Pancreas (tissue), 10 donors: ENCODE measurements at regions not wholly inside any gene's neighbourhood (a gene's known extent, or its start where the extent isn't known, plus 50 kb on each side); places are given as distances from the start of the nearest gene placed in this dataset.
"Not testable (repeated sequence)": the region's sequence is repeated elsewhere in the genome, so short reads cannot be mapped to it uniquely, and the experiment has no call there.

ENCODE experiments used
- ATAC-seq, 4 donors: fragments of 200-7000 bp; cut with Tn5 transposase; one replicate each; pipeline versions ENCODE4 v1.8.0 to v1.9.1; 2020; ENCODE audit warnings: mild to moderate bottlenecking in 4 of 4, moderate library complexity in 4 of 4
- DNase-seq, 6 donors: peaks; one replicate each; pipeline ENCODE4 v3.0.0-alpha.2; 2020
- FAIRE-seq: peaks from 2 replicates; lab custom pipeline; 2012; peaks lifted over from hg19 to GRCh38; lab: Jason Lieb, UNC
- H3K27ac ChIP-seq, 4 donors: fragments of 200-600 bp; sonication (generic); 1 replicate in 3 of 4; 2 replicates in 1 of 4; pipeline versions ENCODE4 v1.5.0 to v1.8.0; 2020
- H3K27me3 ChIP-seq, 4 donors: fragments of 200-600 bp; one replicate each; pipeline ENCODE4 v1.8.0; 2021
- H3K36me3 ChIP-seq, 3 donors: fragments of 200-600 bp; sonication (generic) in 1 of 3; one replicate each; pipeline versions ENCODE4 v1.5.0 to v1.8.0; 2020 to 2021
- H3K4me1 ChIP-seq, 3 donors: fragments of 200-600 bp; one replicate each; pipeline ENCODE4 v1.8.0; 2021
- H3K4me3 ChIP-seq, 4 donors: fragments of 200-600 bp; sonication (generic) in 2 of 4; one replicate each; pipeline versions ENCODE4 v1.5.0 to v1.8.0; 2020 to 2021
- H3K9me3 ChIP-seq, 4 donors: fragments of 200-600 bp; one replicate each; pipeline ENCODE4 v1.8.0; 2021
- WGBS, 2 donors: extraction: QIAGEN DNeasy Blood & Tissue Kit; methylation state at CpG; one replicate each; pipeline ENCODE4 v1.1.7; 2013; 5-methylcytosine and 5-hydroxymethylcytosine counted together
- intact Hi-C, 3 donors: fragments of 100-400 bp; cut with DNase I; formaldehyde crosslinking; loops; one replicate each; pipeline versions ENCODE4 v1.11.1 to v1.14.2; 2022
- TF ChIP-seq, protein P1 (sequence below), 4 donors: fragments of 200-600 bp; sonication (generic) in 3 of 4; IDR thresholded peaks; one replicate each; pipeline versions ENCODE4 v1.5.0 to v1.8.0; 2021; ENCODE audit warnings: antibody characterized with exemption in 4 of 4
- donor health status: healthy with polysubstance abuse.
- donor health status: DM: no; HTN: no; CAD: no; lungs with moderate emphysema.
- donor health status: DM: no; HTN: no; CAD: no.
- donor health status: control.
- donor health status: control.
- donor health status: Bipolar disorder and iron deficiency.
- donor health status: DM: yes; HTN: yes; CAD: no.
- donor health status: DM: no; HTN: no; CAD: no.
- donor health status: DM: no; HTN: no; CAD: no.
- donor health status: DM: yes; HTN: yes; CAD: no.

DNA sequence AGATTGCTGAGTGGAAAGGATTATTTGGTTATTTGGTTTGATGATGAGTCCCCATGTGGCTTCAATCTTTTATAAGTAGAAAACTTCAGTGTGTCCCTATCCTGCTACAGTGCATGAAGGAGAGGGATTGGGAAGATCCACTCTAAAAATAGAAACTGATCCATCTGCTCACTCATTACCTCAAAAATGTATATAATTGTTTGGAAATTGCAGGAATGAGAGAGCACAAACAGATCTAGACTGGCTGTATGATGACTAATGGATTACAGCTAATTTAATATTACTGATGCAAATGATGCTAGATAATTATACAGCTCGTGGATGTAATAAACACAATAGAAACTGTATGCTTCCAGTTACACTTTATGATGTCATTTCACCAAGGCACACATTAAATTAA lies 625.3 kb upstream of the PRR20A start:
- DNase-seq: no peak
- H3K27me3 ChIP-seq: no peaks in the 10 kb centered on the region
- no peak for ATAC-seq
- FAIRE-seq: no peak
- intact Hi-C loops: no loop called here
- H3K4me1 ChIP-seq: no peaks in the 10 kb centered on the region
- no peak overlapping the region for H3K27ac ChIP-seq
- H3K4me3 ChIP-seq: no peak overlapping the region
- no peaks in the 10 kb centered on the region for H3K9me3 ChIP-seq
- TF ChIP-seq, protein P1, sequence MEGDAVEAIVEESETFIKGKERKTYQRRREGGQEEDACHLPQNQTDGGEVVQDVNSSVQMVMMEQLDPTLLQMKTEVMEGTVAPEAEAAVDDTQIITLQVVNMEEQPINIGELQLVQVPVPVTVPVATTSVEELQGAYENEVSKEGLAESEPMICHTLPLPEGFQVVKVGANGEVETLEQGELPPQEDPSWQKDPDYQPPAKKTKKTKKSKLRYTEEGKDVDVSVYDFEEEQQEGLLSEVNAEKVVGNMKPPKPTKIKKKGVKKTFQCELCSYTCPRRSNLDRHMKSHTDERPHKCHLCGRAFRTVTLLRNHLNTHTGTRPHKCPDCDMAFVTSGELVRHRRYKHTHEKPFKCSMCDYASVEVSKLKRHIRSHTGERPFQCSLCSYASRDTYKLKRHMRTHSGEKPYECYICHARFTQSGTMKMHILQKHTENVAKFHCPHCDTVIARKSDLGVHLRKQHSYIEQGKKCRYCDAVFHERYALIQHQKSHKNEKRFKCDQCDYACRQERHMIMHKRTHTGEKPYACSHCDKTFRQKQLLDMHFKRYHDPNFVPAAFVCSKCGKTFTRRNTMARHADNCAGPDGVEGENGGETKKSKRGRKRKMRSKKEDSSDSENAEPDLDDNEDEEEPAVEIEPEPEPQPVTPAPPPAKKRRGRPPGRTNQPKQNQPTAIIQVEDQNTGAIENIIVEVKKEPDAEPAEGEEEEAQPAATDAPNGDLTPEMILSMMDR (IDR thresholded peaks at IDR 0.05): no peak
- 39 to 59% methylated on average over 1 of the region's 1 CpG for WGBS, 2 donors
- H3K36me3 ChIP-seq: no peaks in the 10 kb centered on the region

DNA sequence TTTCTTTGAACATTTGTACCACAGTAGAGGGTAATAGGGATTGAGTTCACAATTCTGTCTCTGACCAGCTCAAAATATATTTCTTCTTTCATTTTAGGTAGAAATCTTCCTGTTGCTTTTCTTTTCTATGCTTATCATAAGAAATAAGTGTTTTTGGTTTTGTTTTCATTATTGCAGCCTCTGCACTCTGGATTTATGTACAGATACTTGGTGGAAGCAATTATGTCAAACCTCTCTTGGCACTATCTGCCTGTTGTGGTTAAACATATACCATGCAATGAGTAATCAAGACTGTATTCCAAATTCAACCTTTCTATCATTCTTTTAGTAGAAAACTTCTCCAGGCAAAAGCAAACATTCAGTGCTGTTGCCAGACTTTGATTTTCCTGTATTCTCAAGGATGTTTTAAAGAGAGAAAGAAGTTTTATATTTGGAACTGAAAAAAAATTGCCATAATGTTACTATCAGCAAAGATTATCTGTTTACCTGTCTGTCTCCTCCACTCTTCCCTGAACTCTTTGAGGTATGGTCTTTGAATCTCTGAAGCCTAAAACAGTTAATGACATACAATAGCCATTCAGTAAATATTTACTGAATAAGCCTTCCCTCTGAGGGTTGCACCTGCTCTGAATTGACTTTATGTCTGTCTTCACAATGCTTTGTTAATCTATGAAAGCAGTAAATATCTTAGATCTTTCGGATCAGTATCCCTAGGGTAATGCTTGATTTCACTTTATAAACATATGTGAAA lies 612.5 kb upstream of the PRR20A start:
- intact Hi-C loops: no loop called here
- TF ChIP-seq, protein P1 (IDR thresholded peaks at IDR 0.05): no peak

DNA sequence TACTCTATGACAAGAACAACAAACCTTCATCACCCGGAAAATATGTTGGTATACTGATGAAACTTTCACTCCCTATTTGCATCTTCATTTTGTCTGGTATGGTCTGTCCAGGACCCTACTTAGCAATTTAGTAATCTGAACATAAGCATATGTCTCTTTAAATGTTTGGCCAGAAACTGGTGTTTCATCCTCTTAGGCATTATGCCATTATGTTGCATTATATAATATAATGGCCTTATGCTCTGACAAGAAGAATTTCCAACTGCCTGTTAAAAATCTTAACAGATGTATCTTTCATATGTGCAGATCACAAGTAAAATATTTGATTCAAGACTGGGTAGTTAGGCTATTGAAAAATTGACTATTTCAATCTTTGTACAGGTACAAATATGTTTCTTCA lies 610.6 kb upstream of the PRR20A start:
- Histone ChIP-seq H3K36me3 (no peaks in the 10 kb centered on the region), H3K4me3 (no peak overlapping the region), H3K4me1 (no peaks in the 10 kb centered on the region), H3K9me3 (no peaks in the 10 kb centered on the region), H3K27me3 (no peaks in the 10 kb centered on the region), H3K27ac (no peak overlapping the region)
- ATAC-seq (no peak), FAIRE-seq (no peak), DNase-seq (no peak)
- WGBS, 2 donors: 54 to 59% methylated on average over 1 of the region's 1 CpG
- TF ChIP-seq, protein P1 (IDR thresholded peaks at IDR 0.05): no peak
- intact Hi-C loops: no loop called here

More for the DNA sequence above, 612.5 kb upstream of the PRR20A start:
- H3K36me3 ChIP-seq: no peaks in the 10 kb centered on the region
- 2 to 4% methylated on average over 1 of the region's 1 CpG for WGBS, 2 donors
- H3K27me3 ChIP-seq: no peaks in the 10 kb centered on the region
- no peaks in the 10 kb centered on the region for H3K9me3 ChIP-seq
- H3K27ac ChIP-seq: no peak overlapping the region
- DNase-seq: no peak
- H3K4me1 ChIP-seq: no peaks in the 10 kb centered on the region
- no peak overlapping the region for H3K4me3 ChIP-seq
- no peak for FAIRE-seq
- no peak for ATAC-seq

DNA sequence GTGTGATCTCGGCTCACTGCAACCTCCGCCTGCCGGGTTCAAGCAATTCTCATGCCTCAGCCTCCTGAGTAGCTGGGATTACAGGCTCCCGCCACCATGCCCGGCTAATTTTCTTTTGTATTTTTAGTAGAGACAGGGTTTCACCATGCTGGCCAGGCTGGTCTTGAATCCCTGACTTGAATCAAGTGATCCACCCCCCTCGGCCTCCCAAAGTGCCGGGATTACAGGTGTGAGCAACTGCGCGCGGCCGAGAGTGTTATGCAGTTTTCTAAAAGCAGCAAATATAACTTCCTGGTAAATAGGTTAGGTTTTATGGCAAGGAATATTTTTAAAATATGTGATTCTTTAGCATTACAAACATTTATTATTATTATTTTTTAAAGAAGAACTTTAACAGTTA lies 592.8 kb upstream of the PRR20A start:
- H3K4me3 ChIP-seq, H3K27me3 ChIP-seq, H3K27ac ChIP-seq, FAIRE-seq, H3K9me3 ChIP-seq, H3K4me1 ChIP-seq, intact Hi-C loops, H3K36me3 ChIP-seq, DNase-seq, ATAC-seq: not testable (repeated sequence)
- WGBS, 2 donors: 79 to 93% methylated on average over 11 of the region's 11 CpGs

DNA sequence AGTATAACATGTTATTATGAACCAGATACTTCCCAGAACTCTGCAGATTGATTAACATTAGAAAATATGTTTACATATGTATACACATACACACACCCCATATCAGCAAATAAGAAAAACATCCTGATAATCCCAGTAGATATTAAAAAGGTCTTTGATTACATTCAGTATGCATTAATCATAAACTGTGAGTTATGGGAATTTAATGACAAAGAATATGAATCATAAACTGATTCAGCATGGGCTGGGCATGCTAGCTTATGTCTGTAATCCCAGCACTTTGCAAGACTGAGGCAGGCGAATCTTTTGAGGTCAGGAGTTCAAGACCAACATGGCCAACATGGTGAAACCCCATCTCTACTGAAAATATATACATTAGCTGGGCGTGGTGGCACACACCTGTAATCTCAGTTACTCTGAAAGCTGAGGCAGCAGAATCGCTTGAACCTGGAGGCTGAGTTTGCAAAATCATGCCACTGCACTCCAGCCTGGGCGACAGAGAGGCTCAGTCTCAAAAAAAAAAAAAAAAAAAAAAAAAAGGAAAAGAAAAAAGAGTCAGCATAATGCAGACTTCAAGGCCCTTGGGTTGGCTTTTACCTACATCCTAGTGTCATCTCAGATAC lies 581.9 kb upstream of the PRR20A start:
- Histone ChIP-seq H3K36me3 (no peaks in the 10 kb centered on the region), H3K27ac (no peak overlapping the region), H3K9me3 (no peaks in the 10 kb centered on the region), H3K27me3 (no peaks in the 10 kb centered on the region), H3K4me3 (no peak overlapping the region), H3K4me1 (no peaks in the 10 kb centered on the region)
- ATAC-seq (no peak), DNase-seq (no peak), FAIRE-seq (no peak)
- TF ChIP-seq, protein P1 (IDR thresholded peaks at IDR 0.05): no peak
- intact Hi-C loops: no loop called here
- WGBS, 2 donors: 45 to 56% methylated on average over 4 of the region's 4 CpGs
